HepG2 (cell line): ENCODE measurements at regions not wholly inside any gene's neighbourhood (a gene's known extent, or its start where the extent isn't known, plus 50 kb on each side); places are given as distances from the start of the nearest gene placed in this dataset.

Experiments used
- ATAC-seq: fragments of 200-7000 bp; cut with Tn5 transposase; 3 replicates; pipeline ENCODE4 v1.9.1; 2020; ENCODE audit warnings: mild to moderate bottlenecking, moderate library complexity
- BruUV-seq: library from RNA; stranded (reverse); fragments of 400-500 nt; replicated peaks from 2 replicates; lab custom pipeline; 2021; lab: Mats Ljungman, UMichigan
- CTCF ChIA-PET: fragments of 300-600 bp; formaldehyde crosslinking; extraction: SDS; loops from one replicate; lab custom pipeline; 2021; ENCODE audit warnings: low total read pairs, inconsistent platforms, low intra/inter-chr PET ratio; lab: Yijun Ruan, JAX
- POLR2A ChIA-PET: fragments of 350-600 bp; sonication (Branson Sonifier 250); formaldehyde crosslinking; loops from one replicate; lab custom pipeline; 2020; ENCODE audit warnings: antibody characterized with exemption, inconsistent platforms; lab: Yijun Ruan, JAX
- DNase-seq: peaks from one replicate; pipeline ENCODE4 v3.0.0-alpha.2; 2015; ENCODE audit warnings: low spot score
- FAIRE-seq: peaks from 3 replicates; lab custom pipeline; 2011; peaks lifted over from hg19 to GRCh38; lab: Jason Lieb, UNC
- H2AFZ ChIP-seq: one replicate; pipeline ENCODE4 v1.6.1; 2011; ENCODE audit warnings: low read length, inconsistent platforms
- H3K27ac ChIP-seq: fragments of 300-600 bp; 3 replicates; pipeline ENCODE4 v1.8.0; 2011; ENCODE audit warnings: mixed run types, mild to moderate bottlenecking, mixed read lengths, low read length, inconsistent platforms; ENCODE audit not compliant: insufficient read depth; ENCODE audit errors: extremely low read length
- H3K27me3 ChIP-seq, 2 experiments: fragments of 200-600 bp in 1 of 2; 2 replicates in 1 of 2; 3 replicates in 1 of 2; pipeline versions ENCODE4 v1.6.0 to v1.8.0; 2011; ENCODE audit warnings: low read length in 2 of 2, mild to moderate bottlenecking in 2 of 2, moderate library complexity in 2 of 2, inconsistent platforms in 1 of 2; ENCODE audit not compliant: insufficient read depth in 2 of 2, control insufficient read depth in 1 of 2
- H3K36me3 ChIP-seq, 2 experiments: fragments of 200-600 bp in 1 of 2; replicated peaks in 1 of 2; 2 replicates in 1 of 2; 3 replicates in 1 of 2; pipeline versions ENCODE4 v1.5.1 to v1.8.0; 2011; ENCODE audit warnings: low read length in 2 of 2, inconsistent platforms in 1 of 2; ENCODE audit not compliant: insufficient read depth in 2 of 2, control insufficient read depth in 1 of 2
- H3K4me1 ChIP-seq: 2 replicates; pipeline ENCODE4 v1.5.1; 2012; ENCODE audit warnings: low read length, inconsistent platforms; ENCODE audit not compliant: insufficient read depth
- H3K4me2 ChIP-seq: 2 replicates; pipeline ENCODE4 v1.6.0; 2011; ENCODE audit warnings: low read depth, low read length, inconsistent platforms
- H3K4me3 ChIP-seq, 3 experiments: fragments of 200-600 bp in 1 of 3; sonication (generic), shearing (Covaris generic) in 1 of 3; replicated peaks in 1 of 3; 2 replicates each; pipeline ENCODE4 v1.5.1; 2011 to 2016; ENCODE audit warnings: low read length in 3 of 3, inconsistent platforms in 2 of 3, low read depth in 2 of 3, mild to moderate bottlenecking in 2 of 3, control low read depth in 1 of 3, mixed read lengths in 1 of 3; ENCODE audit not compliant: insufficient read depth in 1 of 3
- H3K79me2 ChIP-seq: one replicate; pipeline ENCODE4 v1.6.1; 2011; ENCODE audit warnings: low read length, inconsistent platforms; ENCODE audit not compliant: insufficient read depth
- H3K9ac ChIP-seq: 2 replicates; pipeline ENCODE4 v1.6.0; 2011; ENCODE audit warnings: mild to moderate bottlenecking, low read depth, low read length, inconsistent platforms; ENCODE audit not compliant: insufficient read depth
- H3K9me3 ChIP-seq: 2 replicates; pipeline ENCODE4 v1.5.1; 2012; ENCODE audit warnings: mild to moderate bottlenecking, low read length
- H4K20me1 ChIP-seq: 2 replicates; pipeline ENCODE4 v1.6.0; 2011; ENCODE audit warnings: inconsistent platforms, mild to moderate bottlenecking, low read length, moderate library complexity; ENCODE audit not compliant: insufficient read depth
- ARNT ChIP-seq: fragments of 450-650 bp; IDR thresholded peaks from 2 replicates; pipeline ENCODE4 v1.6.1; 2017
- ARNTL ChIP-seq: sonication (generic); formaldehyde crosslinking; IDR thresholded peaks from 2 replicates; pipeline ENCODE4 v1.4.0; 2020; ENCODE audit warnings: mild to moderate bottlenecking, missing genetic modification reagents
- DDIT3 ChIP-seq: sonication (generic); formaldehyde crosslinking; IDR thresholded peaks from 2 replicates; pipeline ENCODE4 v1.4.0; 2020; ENCODE audit warnings: mild to moderate bottlenecking, missing genetic modification reagents
- GZF1 ChIP-seq: sonication (generic); formaldehyde crosslinking; IDR thresholded peaks from 2 replicates; pipeline ENCODE4 v1.5.1; 2020; ENCODE audit warnings: mild to moderate bottlenecking, missing genetic modification reagents
- HIC2 ChIP-seq: sonication (generic); formaldehyde crosslinking; IDR thresholded peaks from 2 replicates; pipeline ENCODE4 v1.9.0; 2022; ENCODE audit warnings: low read depth, missing genetic modification reagents
- HNRNPK ChIP-seq: fragments of 200-400 bp; formaldehyde crosslinking; IDR thresholded peaks from 2 replicates; pipeline ENCODE4 v1.6.1; 2018; ENCODE audit warnings: low read length, low read depth, moderate library complexity, mild to moderate bottlenecking; ENCODE audit not compliant: poor library complexity, severe bottlenecking
- KDM6A ChIP-seq: IDR thresholded peaks from 2 replicates; pipeline ENCODE4 v1.6.1; 2016; ENCODE audit warnings: low read depth
- NFKB2 ChIP-seq: sonication (generic); formaldehyde crosslinking; IDR thresholded peaks from 2 replicates; pipeline ENCODE4 v1.4.0; 2020; ENCODE audit warnings: missing genetic modification reagents, borderline replicate concordance
- REST ChIP-seq, 2 experiments: IDR thresholded peaks; 2 replicates each; pipeline ENCODE4 v1.6.1; 2011 to 2012; ENCODE audit warnings: low read length in 2 of 2, borderline replicate concordance in 1 of 2, low read depth in 1 of 2, mild to moderate bottlenecking in 1 of 2, moderate library complexity in 1 of 2
- SOX6 ChIP-seq, 2 experiments: fragments of 450-650 bp in 1 of 2; sonication (generic) in 1 of 2; formaldehyde crosslinking in 1 of 2; IDR thresholded peaks; 2 replicates each; pipeline versions ENCODE4 v1.4.0 to v1.6.1; 2017 to 2020; ENCODE audit warnings: antibody characterized with exemption in 1 of 2, mild to moderate bottlenecking in 1 of 2, missing genetic modification reagents in 1 of 2
- SUZ12 ChIP-seq: fragments of 150-350 bp; IDR thresholded peaks from 2 replicates; pipeline ENCODE4 v1.6.1; 2014; ENCODE audit warnings: low read depth, low read length
- TEAD2 ChIP-seq: sonication (generic); formaldehyde crosslinking; IDR thresholded peaks from 2 replicates; pipeline ENCODE4 v1.9.0; 2021; ENCODE audit warnings: missing genetic modification reagents
- ZEB1 ChIP-seq: IDR thresholded peaks from 2 replicates; pipeline ENCODE4 v1.6.1; 2012; ENCODE audit warnings: mild to moderate bottlenecking, low read depth, inconsistent platforms; ENCODE audit not compliant: insufficient replicate concordance
- ZMYM4 ChIP-seq: sonication (generic); formaldehyde crosslinking; IDR thresholded peaks from 2 replicates; pipeline ENCODE4 v1.8.1; 2023; ENCODE audit warnings: mild to moderate bottlenecking, missing genetic modification reagents
- ZNF350 ChIP-seq: sonication (generic); formaldehyde crosslinking; IDR thresholded peaks from 2 replicates; pipeline ENCODE4 v1.4.0; 2020; ENCODE audit warnings: mild to moderate bottlenecking, low read depth, missing genetic modification reagents, borderline replicate concordance
- ZNF598 ChIP-seq: sonication (generic); formaldehyde crosslinking; IDR thresholded peaks from 2 replicates; pipeline ENCODE4 v1.5.1; 2020; ENCODE audit warnings: mild to moderate bottlenecking, missing genetic modification reagents, borderline replicate concordance
- ZNF720 ChIP-seq: sonication (generic); formaldehyde crosslinking; IDR thresholded peaks from 2 replicates; pipeline ENCODE4 v1.4.0; 2020; ENCODE audit warnings: missing genetic modification reagents
- ZNF75D ChIP-seq: sonication (generic); formaldehyde crosslinking; IDR thresholded peaks from 2 replicates; pipeline ENCODE4 v1.8.1; 2023; ENCODE audit warnings: missing genetic modification reagents, mild to moderate bottlenecking, borderline replicate concordance
- ZSCAN12 ChIP-seq: sonication (generic); formaldehyde crosslinking; IDR thresholded peaks from 2 replicates; pipeline ENCODE4 v1.9.0; 2021; ENCODE audit warnings: mild to moderate bottlenecking, missing genetic modification reagents
- WGBS: methylation state at CpG from one replicate; pipeline ENCODE4 v1.1.6; 2017; ENCODE audit warnings: low lambda C conversion rate; 5-methylcytosine and 5-hydroxymethylcytosine counted together
- in situ Hi-C: cut with HindIII; loops from 2 replicates; pipeline ENCODE4 v1.10.0; 2017; ENCODE audit warnings: low pct_unique_long_range_greater_than_20kb; ENCODE audit not compliant: extremely low pct_ligation_motif_present
- intact Hi-C: fragments of 100-400 bp; cut with micrococcal nuclease; formaldehyde crosslinking; loops from one replicate; pipeline ENCODE4 v1.10.0; 2022; ENCODE audit not compliant: unreplicated experiment

GRCh38 chr7:52719677-52720076 is 315.8 kb upstream of the POM121L12 start:
- POLR2A ChIA-PET = no interaction called here

GRCh38 chr7:52715701-52716100 is 319.7 kb upstream of the POM121L12 start:
- in situ Hi-C loops (no loop called here), intact Hi-C loops (no loop called here)
- CTCF ChIA-PET = no interaction called here
- Histone ChIP-seq H4K20me1 (no peaks in the 10 kb centered on the region), H3K4me2 (no peak overlapping the region), H3K27ac (no peak overlapping the region), H3K36me3 (no peaks in the 10 kb centered on the region), H3K9ac (no peak overlapping the region), H3K4me3 (no peak overlapping the region), H3K9me3 (peaks cover 17% of the 10 kb centered on the region), H3K79me2 (no peaks in the 10 kb centered on the region), H2AFZ (no peak overlapping the region), H3K27me3 (no peaks in the 10 kb centered on the region), H3K4me1 (no peaks in the 10 kb centered on the region)
- 0% methylated on average over 5 of the region's 7 CpGs for WGBS
- BruUV-seq = no TSS peak
- DNase-seq (no peak), FAIRE-seq (no peak), ATAC-seq (no peak)
- POLR2A ChIA-PET = no interaction called here
- TF ChIP-seq ZEB1 (no peak), ZMYM4 (no peak), ARNT (no peak), REST (IDR thresholded peaks at IDR 0.05; ENCODE audit: borderline replicate concordance in 1 of 2, low read depth in 1 of 2, low read length in 2 of 2) (no peak), HIC2 (CRISPR knock-in tag) (no peak), HNRNPK (no peak), NFKB2 (CRISPR knock-in tag) (no peak), ZNF720 (CRISPR knock-in tag) (no peak), TEAD2 (no peak), KDM6A (CRISPR knock-in tag) (no peak), ZNF350 (CRISPR knock-in tag) (no peak), DDIT3 (CRISPR knock-in tag) (no peak)

More at GRCh38 chr7:52719677-52720076, 315.8 kb upstream of the POM121L12 start:
- no peaks in the 10 kb centered on the region for H3K36me3 ChIP-seq
- TF ChIP-seq ARNT (no peak), ZNF75D (CRISPR knock-in tag) (no peak), SOX6 (IDR thresholded peaks at IDR 0.05) (no peak), SOX6 (CRISPR knock-in tag; IDR thresholded peaks at IDR 0.05) (no peak), ARNTL (no peak), ZSCAN12 (CRISPR knock-in tag) (no peak), SUZ12 (no peak), GZF1 (CRISPR knock-in tag) (no peak), ZNF598 (CRISPR knock-in tag) (no peak)
- DNase-seq = no peak
- FAIRE-seq = no peak
- BruUV-seq = no TSS peak
- peaks cover 22% of the 10 kb centered on the region for H3K9me3 ChIP-seq
- ATAC-seq = no peak
- in situ Hi-C loops = no loop called here
- H3K4me2 ChIP-seq = no peak overlapping the region
- no peak overlapping the region for H3K9ac ChIP-seq
- intact Hi-C loops = no loop called here
- no peak overlapping the region for H2AFZ ChIP-seq
- no peaks in the 10 kb centered on the region for H3K27me3 ChIP-seq
- no peak overlapping the region for H3K27ac ChIP-seq
- CTCF ChIA-PET = no interaction called here
- no peaks in the 10 kb centered on the region for H3K79me2 ChIP-seq
- no peaks in the 10 kb centered on the region for H3K4me1 ChIP-seq
- WGBS = 0% methylated on average over 2 of the region's 3 CpGs
- H3K4me3 ChIP-seq = no peak overlapping the region
- H4K20me1 ChIP-seq = no peaks in the 10 kb centered on the region
